HG03354 (cell line): ENCODE measurements at regions not wholly inside any gene's neighbourhood (a gene's known extent, or its start where the extent isn't known, plus 50 kb on each side); places are given as distances from the start of the nearest gene placed in this dataset.
"Not testable (repeated sequence)": the region's sequence is repeated elsewhere in the genome, so short reads cannot be mapped to it uniquely, and the experiment has no call there.

Experiments used
- ATAC-seq: cut with Tn5 transposase; IDR thresholded peaks from one replicate; pipeline ENCODE4 v1.9.1; 2021; ENCODE audit warnings: mild to moderate bottlenecking; ENCODE audit not compliant: unreplicated experiment, poor library complexity, severe bottlenecking

DNA sequence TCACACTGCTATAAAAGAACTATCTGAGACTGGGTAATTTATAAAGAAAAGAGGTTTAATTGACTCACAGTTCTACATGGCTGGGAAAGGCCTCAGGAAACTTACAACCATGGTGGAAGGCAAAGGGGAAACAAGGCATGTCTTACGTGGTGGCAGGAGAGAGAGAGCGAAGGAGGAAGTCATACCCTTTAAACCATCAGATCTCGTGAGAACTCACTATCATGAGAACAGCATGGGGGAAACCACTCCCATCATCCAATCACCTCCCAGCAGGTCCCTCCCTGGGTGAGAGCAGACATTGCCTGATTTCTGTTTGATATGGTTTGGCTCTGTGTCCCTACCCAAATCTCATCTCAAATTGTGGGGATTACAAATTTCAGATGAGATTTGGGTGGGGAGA lies 86.9 kb upstream of the CTDP1 start:
- not testable (repeated sequence) for ATAC-seq

GRCh38 chr18:79595876-79596374 lies 83.7 kb upstream of the CTDP1 start:
- no peak for ATAC-seq

- no peak for ATAC-seq
These were observed 83.0 kb upstream of the CTDP1 start for GRCh38 chr18:79596446-79597175.

DNA sequence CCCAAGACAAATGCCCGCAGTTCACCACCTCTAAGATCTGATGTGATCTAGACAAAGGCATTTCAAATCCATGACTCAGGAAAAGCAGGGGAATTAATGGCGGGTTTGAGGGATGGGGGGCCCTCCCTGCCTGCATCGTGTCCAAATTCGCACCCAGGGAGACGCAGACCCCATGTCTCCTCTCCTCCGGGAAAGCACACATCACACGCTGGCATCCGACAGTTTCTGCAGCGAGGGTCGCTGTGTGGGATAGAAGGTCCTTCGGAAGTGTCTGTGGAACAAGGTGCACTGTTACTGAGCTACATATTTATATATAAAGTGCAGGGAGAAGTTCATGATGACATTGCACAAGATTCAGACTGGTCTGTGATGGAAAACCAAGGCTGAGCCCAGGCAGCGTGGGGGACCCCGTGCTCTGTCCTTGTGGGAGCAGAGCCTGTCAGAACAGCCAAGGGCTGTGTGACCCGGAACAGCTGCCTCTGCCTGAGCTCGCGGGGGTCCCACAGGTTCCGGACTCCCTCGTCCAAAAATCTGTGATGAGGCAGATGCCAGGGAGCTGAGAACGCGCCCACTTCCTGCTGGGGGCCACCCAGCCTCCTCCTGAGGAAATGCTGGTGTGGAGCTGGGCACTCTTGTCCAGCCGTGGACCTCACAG lies 82.3 kb upstream of the CTDP1 start:
- no peak for ATAC-seq

DNA sequence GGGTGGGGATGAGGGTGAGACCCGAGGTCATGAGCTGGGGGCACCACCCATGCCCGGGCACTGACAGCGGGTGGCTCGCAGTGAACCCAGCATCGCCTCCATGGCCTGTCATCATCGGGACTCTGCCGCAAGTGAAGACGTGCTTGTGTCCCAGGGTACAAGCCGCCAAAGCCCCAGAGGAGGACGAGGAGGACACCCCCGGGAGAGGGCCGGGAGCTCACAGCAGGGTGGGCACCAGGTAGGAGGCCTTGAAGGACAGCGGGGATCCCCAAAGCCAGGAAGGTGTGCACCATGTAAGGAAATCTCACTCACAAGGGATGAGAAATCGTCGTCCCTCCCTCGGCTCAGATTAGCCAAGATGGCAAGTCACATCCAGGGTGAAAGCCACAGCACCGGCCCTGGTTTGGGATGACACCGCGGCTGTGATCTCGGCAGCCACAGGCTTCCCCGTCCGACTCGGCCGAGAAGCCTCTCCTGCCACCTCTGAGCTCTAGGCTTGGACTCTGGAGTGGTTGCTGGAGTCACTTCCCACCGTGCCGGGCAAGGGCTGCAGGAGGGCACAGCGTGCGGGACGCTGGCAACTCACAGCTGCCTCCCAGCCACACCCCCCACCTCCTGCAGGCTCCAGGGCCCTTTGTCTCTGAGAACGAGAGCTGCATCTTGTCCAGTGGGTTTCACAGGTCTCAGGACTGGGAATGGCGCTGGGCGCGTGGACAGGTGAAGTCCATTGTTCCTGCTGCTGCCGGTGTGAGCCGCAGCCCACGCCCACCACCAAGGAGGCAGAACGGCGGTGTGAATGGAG lies 81.6 kb upstream of the CTDP1 start:
- no peak for ATAC-seq

DNA sequence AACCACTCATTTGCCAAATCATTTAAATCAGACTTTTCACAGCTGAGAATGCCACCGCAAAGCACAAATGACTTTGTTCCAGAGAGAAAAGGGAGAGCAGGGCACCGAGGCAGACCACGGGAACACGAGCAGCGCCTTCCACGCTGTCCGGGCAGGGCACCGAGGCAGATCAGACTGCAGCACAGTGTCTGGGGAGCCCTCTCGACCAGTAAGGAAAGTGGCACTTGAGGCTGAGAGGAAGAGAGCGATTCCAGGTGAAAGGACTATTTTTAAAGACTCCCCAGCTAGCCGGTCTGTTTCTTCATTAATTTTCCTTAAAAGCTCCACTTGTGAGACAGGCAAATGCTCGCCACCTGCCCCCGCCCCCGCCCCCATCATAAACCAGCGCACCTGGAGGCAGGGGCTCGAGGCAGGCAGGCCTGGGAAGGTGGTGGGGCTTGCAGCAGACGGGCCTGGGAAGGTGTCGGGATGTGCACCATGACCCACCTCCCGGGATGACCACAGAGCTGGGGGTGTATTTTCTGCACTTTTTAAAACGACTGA lies 80.9 kb upstream of the CTDP1 start:
- no peak for ATAC-seq

GRCh38 chr18:79599441-79599931 lies 80.1 kb upstream of the CTDP1 start:
- no peak for ATAC-seq

- no peak for ATAC-seq
These were observed 79.5 kb upstream of the CTDP1 start for GRCh38 chr18:79600141-79600540.

- no peak for ATAC-seq
These were observed 79.0 kb upstream of the CTDP1 start for GRCh38 chr18:79600596-79600995.

DNA sequence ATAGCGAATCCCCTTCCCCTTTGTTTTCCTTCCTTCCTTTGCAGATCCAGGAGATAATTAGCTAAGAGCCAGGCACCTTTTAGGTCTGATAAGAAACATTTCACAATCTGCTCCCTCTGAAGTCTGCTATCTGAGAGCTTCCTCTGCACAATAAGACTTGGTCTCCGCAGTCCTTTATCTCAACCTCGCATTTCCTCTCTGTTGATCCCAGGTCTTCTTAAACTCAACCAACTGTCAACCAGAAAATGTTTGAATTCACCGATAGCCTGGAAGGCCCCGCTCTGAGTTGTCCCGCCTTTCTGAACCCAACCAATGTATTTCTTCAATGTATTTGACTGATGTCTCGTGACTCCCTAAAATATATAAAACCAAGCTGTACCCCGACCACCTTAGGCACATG lies 78.4 kb upstream of the CTDP1 start:
- no peak for ATAC-seq

- no peak for ATAC-seq
These were observed 76.0 kb upstream of the CTDP1 start for GRCh38 chr18:79603321-79604204.

- ATAC-seq = no peak
These were observed 75.2 kb upstream of the CTDP1 start for GRCh38 chr18:79604205-79604912.

DNA sequence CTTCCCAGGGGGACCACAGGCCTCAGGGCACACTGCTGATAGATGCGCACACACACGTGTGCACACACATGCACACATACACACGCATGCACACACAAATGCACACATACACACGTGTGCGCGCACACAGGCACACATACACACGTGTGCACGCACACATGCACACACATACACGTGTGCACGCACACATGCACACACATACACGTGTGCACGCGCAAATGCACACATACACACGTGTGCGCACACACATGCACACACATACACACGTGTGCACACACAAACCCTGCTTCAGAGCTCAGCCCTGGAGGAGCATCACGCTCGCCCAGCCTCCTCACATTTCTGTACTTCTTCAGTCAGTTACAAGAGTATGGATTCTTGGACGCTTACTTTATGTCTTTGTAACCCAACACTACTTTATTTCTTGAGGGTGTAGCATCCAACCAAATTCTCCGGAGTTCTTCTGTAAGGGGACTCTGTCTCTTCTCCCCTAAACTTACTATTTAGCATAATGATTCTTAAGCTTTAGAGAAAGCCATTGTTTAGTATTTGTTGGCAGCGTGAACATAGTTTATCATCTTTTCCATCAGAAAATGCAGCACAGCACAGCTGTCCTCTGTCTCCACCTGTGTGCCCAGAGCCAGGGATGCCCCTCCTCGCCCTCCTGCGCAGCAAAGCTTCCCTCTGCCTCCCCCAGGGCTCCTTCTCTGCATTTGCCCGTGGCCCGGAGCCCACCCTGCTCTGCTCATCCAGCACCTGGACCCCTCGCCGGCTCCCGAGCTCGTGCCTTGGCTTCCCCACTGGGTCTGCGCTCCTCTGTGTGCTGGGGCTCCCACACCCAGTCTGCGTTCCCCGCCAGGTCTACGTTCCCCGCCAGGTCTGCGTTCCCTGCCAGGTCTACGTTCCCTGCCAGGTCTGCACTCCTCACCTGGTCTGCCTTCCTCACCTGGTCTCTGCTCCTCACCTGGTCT lies 74.4 kb upstream of the CTDP1 start:
- no peak for ATAC-seq

GRCh38 chr18:79606071-79606470 lies 73.5 kb upstream of the CTDP1 start:
- ATAC-seq = not testable (repeated sequence)

DNA sequence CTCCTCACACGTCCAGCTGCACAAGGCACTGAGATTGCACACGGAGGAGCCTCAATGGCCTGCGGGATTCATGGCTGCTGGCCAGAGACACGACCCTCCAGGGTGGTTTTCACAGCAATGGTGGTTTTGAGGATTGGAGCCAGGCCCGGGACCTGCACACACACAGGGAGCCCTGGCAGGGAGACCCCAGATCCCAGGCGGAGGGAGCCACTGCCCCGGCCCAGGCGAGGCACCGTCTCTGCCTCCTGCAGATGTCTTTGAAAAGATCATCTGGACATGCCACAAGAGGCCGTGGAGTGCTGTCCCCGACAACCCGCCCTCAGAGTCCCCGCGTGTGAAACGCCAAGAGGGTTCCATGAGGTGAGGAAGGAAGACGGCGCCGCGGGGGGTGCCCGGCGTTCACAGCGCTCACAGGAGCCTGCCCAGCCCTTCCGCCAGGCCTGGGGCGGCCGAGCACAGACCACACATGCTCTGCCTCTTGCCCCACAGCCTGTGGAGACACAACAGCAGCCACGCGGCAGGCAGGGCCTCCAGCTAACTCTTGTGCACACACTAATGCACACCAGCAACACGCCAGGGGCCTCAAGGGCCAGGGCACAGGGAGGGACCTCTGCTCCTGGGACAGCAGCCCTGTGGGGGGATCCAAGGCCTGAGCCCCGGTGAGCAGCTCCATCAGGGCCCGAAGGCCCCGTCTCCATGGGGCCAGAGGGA lies 72.8 kb upstream of the CTDP1 start:
- ATAC-seq = no peak

DNA sequence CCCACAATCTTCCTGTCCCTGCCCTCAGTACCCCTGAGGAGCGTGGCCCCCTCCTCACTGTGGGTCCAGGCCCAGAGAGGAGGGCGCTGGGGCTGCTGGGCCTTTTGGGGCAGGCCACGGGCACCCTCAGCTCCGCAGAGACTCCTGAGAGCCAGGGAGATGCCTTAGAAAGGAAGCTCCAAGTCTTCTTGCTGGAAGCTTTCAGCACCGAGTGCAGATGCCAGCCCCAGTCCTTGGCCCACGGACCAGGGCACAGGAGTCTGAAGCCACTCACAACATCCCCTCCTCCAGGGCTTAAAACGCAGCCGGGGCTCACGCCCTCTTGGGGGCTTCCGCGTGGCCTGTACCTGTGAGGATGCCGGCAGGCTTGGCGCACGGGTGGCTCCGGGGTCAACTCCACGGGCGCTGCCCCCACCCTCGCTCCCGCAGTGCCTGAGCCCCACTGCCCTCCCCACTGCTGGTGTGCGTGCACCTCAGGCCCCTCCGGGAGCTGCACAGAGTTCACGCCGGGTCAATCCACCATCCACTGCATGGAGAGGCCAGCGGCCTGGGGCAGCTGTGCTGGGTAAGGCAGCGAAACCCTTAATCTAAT lies 72.1 kb upstream of the CTDP1 start:
- no peak for ATAC-seq

- no peak for ATAC-seq
These were observed 71.5 kb upstream of the CTDP1 start for GRCh38 chr18:79608069-79608468.
